ENCODE measurements at regions not wholly inside any gene's neighbourhood (a gene's known extent, or its start where the extent isn't known, plus 50 kb on each side); places are given as distances from the start of the nearest gene placed in this dataset.

DNA sequence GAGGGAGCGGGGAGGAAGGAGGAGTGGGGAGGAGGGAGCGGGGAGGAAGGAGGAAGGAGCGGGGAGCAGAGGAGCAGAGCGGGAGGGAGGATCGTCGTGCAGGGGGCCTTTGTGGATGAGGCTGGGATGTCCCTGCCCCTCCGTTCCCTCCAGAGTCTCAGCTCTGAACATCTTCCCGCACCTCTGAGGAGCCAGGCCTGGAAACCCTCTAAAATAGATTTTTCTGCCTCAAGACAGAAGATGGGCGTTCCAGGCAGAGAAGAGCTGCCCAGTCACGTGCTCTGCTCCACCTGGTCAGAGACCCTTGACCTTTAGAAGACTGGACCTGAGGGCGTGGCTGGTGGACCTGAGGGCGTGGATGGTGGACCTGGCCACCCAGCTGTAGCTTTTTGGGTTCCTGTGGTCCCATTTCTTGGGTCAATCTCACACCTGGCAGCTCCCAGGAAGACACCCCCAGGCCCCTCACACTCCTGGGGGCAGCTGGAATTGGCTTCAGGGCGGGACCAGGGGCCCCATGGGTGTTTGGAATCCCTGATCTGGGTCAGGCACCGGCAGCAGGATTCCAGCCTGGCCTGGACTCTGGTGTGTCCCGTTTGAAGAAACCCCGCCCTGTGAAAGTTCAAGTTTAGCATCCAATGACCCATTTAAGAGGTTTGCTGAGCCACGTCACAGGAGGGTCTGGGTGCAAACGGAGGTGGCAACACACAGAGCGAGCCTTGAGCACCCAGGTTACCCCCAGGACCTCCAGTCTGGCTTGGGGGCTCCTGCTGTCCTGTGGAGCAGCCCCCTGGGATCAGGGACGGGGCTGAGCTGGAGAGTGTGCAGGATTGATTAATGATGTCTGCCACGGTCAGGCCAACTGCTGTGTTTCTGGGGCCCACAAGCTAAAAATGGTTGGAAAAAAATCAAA is 96.9 kb upstream of the BHLHE23 start:
- intact Hi-C loops (cut with DNase I): no loop called here
- DNase-seq (ENCODE audit: low spot score): peak; percentile 38

DNA sequence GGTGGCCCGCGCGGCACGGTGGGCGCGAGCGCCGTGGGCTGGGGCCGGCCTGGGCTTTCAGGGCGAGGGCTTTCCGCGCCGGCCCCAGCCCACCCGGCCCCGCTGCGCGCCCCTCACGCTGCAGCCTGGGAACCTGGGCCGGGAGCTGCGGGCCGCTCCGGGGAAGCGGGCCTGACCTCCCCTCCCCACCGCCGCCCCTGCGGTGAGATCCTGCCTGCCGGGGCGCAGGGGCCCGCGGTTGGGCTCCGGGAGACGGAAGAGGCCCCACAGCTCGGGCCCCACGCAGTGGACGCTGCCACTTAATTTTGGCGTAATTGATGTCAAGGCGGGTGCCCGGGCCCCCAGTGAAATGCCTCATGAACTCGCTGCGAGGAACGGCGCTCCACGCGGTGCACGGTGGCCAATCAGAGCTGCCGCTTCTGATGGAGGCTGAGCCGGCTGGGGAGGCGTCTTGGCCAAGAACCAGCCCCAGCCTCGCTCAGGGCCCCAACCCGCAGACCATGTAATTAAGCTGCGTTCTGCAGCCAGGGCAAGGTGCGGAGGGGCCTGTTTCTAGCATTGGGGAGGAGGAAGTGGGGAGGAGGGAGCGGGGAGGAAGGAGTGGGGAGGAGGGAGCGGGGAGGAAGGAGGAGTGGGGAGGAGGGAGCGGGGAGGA is 96.1 kb upstream of the BHLHE23 start:
- intact Hi-C loops (cut with DNase I): no loop called here
- DNase-seq (ENCODE audit: low spot score): peak; percentile 83

DNA sequence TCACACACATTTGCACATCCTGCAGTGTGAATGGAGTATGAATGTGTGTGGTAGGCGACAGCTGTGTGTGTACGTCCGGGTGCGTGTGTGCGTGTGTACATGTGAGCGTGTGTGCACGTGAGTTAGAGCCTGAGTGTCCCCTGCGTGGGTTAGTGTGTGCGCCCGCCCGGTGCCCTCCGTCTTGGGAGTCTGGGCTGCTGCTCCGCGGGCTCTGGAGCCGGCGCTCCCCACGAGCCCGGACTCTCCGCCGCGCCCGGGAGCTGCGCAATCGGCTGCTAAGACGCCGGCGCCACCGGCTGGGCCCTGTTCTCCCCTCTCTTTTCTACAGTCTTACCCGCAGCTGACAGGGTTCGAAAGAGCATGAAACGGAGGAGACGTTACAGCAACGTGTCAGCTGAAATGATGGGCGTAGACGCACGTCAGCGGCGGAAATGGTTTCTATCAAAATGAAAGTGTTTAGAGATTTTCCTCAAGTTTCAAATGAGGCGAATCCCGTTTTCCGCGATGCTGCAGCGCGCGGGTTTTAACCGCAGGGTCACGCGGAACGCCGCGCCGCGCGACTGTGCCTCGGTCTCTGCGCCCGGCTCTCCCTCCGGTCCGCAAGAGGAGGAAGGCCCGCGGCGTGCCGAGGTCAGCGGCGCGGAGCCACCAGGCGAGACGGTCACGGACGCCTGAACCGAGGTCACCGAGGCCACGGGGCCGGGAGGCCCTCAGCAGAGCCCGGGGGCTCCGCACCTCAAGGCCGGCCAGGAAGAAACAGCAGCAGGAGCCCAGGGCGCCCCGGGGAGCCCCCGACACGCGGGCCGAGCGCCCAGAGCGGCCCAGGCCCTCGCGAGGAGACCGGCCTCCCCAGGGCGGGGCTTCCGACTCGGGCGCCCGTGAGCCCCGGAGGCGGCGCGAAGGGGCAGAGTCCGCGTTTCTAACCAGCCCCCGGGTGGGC is 95.3 kb upstream of the BHLHE23 start:
- DNase-seq (ENCODE audit: low spot score): peak; percentile 84
- intact Hi-C loops (cut with DNase I): no loop called here

DNA sequence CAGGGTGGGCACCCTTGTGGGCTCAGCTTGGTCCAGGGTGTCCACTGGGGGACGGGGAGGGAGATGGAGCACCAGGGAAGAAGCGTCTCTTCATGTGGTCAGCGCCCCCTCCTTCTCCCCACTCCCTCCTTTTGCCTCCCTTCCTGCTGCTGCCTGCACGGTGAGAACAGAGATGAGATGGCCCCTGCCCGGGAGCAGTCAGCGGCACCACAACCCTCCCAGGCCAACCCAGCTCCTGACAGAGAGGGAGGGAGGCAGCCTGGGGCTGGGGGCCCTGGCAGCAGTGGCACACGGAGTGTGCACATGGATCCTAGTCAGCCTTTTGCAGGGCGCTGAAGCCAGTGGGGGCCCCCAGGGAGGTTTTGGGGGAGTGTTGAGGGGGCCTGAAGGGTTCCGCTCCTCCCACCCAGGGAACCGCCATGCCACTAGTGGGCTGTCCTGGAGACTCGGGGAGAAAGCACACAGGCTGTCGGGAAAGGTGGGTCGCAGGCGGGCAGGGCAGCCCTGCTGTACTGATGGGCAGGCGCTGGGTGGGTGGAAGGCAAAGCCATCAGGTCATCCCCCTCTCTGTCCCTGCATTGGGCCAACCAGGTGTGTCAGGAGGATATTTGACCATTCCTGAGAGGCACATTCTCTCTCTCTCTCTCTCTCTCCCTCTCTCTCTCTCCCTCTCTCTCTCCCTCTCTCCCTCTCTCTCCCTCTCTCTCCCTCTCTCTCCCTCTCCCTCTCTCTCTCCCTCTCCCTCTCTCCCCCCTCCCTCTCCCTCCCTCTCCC is 94.3 kb upstream of the BHLHE23 start:
- intact Hi-C loops (cut with DNase I): no loop called here
- peak; percentile 74 for DNase-seq (ENCODE audit: low spot score)

DNA sequence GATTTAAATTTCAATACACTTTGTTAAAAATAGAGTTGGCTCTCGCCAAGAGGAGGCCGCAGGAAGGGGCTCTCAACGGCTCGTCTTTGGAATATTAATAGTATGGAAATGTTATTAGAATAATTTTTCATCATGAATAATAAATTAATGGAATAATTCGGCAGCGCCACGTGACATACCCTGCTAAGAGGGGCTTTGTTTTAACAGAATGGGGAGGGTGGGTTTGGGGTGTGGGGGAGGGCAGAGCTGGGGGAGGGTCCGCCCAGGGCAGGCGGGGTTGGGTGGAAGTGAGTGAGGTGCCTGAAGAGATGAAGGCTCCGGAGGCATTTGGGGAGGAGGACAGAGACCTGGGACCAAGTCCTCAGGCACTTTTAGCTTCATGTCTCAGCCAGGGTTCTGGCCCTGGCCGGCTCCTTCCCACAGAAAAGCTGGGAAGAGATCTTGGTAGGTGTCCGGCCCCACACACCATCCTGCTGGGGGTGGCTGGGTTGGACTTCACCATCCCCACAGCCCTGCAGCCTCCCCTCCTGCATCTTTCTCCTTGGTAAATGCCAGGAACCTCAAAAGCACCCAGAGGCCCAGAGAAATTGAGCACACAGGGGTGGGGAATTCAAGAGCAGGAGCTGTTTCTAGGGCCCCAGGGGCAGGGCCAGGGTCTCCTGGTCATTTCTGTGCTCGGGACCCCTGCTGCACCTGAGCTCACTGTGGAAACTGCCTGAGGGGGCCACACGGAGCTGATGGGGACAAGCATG is 93.6 kb upstream of the BHLHE23 start:
- DNase-seq (ENCODE audit: low spot score): no peak
- intact Hi-C loops (cut with DNase I): no loop called here

DNA sequence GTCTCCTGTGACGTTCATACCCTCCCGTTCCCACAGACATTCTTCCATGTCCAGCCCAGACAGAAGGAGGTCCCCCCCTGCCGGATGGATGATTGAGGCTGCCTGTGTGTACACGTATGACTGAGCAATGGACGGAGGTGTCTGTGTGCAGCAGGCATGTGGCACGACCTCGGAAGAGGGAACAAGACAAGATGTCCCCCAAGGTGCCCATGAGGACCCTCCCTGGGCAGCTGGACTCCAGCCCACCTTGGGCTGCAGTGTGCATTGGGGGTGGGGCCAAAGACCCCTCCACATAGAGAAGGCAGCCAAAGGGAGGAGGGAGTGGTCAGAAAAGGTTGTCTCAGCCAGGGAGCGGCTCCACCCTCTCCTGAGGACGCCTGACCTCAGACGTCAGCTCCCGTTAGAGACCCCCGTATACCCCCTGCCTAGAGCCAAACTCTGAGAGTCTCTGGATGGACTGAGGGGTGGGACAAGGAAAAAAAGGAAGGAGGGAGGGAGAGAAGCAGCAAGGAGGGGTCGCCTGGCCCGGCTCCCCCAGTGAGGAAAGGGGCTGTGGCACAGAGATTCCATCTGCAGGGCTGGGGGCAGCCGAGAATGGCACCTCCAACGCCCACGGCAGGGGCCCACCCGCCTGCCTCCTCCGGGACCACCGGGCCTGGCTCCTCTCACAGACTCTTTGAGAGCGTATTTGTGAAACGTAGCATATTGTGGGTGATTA is 92.9 kb upstream of the BHLHE23 start:
- peak; percentile 58 for DNase-seq (ENCODE audit: low spot score)
- intact Hi-C loops (cut with DNase I): no loop called here

DNA sequence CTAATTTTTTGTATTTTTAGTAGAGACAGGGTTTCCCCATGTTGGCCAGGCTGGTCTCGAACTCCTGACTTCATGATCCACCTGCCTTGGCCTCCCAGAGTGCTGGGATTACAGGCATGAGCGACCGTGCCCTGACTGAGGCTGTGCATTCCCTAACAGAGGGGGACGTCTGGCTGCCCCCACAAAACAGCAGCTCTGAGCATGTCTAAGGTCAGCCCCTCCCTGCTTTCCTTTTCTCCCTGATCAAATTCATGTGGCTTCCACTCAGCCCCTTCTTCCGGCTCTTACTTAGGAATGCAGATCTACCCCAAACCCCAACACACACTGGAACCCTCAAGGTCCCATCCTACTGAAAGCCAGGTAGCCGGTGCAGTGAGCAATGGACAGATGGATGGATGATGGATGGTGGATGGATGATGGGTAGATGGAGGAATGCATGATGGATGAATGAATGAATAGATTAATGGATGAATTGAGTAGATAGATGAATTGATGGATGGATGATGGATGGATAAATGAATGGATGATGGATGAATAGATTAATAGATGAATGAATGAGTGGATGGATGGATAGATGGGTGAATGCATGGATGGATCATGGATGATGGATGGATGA is 91.5 kb upstream of the BHLHE23 start:
- intact Hi-C loops (cut with DNase I): no loop called here
- peak; percentile 66 for DNase-seq (ENCODE audit: low spot score)

DNA sequence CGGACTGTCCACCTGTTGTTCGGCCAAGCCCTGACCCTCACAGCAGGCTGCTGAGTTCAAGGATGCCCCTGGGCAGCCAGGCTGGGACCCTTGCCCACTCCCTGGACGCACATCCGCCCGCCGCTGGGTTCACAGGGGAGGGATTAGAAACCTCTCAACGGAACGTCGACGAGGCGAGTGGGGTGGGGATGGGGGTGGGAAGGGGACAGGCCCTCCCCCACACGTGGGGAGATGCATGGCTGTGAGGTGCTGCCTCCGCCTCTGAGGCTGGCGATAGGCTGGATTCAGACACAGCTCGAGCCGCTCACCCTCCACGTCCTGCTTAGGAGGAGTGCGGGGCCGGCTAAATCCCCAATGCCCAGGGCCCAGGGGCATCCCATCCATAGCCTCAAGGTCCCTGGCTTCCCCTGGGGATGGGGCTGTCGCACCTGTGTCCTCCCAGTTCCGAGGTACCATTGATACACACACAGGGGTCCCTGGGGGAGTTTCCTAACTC is 90.6 kb upstream of the BHLHE23 start:
- DNase-seq (ENCODE audit: low spot score): peak; percentile 78
- intact Hi-C loops (cut with DNase I): no loop called here

DNA sequence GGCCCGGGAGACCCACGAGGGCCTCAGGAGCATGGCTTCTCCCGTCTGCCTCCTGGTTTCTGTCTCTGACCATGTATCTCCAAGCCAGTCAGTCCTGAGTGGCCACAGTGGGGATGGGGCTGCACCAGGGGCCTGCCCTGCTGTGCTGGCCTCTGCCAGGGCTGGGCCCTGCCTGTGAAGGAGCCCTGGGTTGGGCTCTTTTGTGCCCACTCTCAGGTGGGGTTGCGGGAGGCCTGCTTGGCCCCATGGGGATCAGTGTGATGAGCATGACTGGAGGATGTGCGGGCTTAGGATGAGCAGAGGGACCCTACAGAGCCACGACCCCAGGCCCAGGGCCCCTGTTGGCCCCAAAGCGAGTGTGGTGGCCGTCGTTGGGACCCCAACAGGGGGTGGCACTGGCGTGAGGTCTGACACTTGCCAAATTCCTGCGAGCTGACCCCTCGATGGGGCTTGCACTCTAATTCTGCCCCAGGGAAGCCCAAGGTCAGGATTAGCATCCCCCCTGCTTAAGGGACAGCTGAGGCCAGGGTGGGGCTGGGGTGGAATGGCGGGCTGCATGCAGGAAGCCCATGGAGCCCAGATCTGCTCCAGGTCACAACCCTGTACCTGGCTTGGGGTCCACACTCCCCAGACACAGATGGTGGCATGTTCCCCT is 90.0 kb upstream of the BHLHE23 start:
- DNase-seq (ENCODE audit: low spot score): peak; percentile 35
- intact Hi-C loops (cut with DNase I): no loop called here

DNA sequence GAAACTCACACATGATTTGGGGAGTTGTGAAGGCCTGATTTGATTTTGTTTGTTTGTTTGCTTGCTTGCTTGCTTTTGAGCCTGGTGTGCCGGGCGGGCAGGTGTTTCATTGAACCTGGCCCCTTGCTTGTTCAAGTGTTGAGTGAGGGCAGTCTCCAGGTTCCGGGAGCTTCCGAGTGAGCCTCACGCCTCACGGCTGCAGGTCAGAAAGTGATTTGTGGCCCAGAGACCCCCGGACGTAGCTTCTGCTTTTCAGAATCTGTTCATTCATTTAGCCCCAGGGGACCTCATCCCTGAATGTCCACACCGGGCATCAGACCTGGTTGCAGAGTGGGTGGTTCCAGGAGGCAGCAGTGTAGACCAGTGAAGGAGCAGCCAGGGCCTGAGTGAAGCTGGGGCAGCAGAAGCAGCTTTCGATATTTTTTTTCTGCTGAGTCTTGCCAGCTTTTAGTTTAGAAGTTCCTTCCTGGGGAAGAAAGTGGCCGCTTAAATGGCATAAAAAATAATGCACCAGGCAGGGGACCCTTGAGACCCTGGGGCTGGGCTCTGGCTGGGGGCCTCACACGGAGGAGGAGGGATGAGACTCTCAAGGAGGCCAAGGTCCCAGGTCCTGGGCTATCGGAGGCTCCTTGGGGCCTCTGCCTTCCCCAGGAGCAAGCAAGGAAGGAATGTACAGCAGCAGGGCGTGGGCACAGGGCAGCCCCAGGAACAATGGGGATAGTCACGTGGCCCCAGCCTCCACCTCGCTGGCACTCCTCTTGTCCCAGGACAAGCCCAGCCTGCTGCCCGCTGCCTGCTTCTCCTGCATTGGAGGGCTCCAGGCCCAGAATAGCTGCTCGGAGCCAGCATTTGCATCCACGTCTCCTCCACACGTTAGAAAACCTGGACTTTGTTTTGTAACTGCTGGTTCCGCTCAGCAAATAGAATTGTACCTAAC is 89.2 kb upstream of the BHLHE23 start:
- peak; percentile 51 for DNase-seq (ENCODE audit: low spot score)

DNA sequence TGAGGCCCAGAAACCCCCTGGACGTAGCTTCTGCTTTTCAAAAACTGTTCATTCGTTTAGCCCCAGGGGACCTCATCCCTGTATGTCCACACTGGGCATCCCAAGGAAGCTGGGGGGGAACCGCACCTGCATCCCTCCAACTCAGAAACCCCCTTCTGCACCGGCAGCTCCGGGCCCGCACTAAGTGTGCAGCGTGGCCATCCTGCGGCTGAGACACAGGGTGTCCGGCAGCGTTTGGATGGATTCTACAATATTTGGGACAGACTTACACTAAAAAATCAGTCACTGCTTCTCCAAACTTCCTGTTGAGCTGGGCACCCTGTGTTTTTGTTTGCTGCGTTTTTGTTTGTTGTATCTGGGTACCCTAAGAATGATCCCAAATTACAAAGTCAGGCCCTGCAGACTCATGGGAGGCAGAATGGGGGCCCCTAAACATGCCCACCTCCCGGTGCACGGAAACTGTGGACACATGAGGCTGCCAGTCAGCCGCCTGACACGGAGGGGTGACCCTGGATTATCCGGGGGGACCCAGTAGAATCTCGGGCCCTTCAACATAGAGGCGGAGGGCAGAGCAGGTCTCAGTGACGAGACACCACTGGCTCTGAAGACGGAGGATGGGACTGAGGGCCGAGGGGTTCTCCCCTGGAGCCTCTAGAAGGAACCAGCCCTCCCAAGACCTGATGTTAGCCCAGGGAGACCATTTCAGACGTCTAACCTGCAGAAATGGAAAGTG is 88.2 kb upstream of the BHLHE23 start:
- DNase-seq (ENCODE audit: low spot score): peak; percentile 35
- intact Hi-C loops (cut with DNase I): no loop called here

More for the DNA sequence above, 89.2 kb upstream of the BHLHE23 start:
- intact Hi-C loops (cut with DNase I): no loop called here

DNA sequence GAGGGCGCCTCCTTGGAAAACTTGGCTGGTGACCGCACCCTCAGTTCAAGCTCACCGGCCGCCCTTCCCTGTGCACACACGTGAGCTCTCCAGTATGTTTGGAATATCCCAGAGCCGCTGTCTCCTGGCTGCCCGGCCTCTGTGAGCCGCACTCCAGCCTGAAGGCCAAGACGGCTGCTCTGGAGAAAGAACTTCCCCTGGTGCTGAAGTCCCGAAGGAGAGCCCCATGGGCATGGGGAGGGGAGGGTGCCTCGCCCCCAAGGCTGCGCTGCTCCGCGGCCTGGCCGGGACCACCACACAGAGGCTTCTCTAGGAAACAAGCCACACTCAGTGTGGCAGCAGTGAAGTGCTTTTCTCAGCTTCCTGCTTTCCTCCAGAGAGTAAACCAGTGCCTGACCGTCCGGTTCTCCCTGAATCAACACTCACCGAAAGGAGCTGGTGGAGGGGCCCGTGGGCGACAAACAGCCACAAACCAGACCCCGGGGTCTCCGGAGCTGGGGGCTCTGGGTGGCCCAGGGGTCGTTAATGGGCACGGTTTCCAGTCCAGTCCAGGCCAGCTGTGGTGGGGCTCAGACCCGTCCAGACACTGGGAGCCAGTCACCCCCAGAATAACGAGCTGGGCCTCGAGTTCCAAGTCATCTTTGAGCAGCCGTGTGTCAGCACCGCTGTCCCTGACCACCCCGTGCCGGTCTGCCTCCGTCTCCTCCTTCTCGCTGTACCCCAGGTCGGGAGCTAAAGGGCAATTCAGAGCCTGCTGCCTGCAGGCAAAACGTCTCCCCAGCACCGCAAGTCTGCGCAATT is 87.4 kb upstream of the BHLHE23 start:
- DNase-seq (ENCODE audit: low spot score): peak; percentile 66

DNA sequence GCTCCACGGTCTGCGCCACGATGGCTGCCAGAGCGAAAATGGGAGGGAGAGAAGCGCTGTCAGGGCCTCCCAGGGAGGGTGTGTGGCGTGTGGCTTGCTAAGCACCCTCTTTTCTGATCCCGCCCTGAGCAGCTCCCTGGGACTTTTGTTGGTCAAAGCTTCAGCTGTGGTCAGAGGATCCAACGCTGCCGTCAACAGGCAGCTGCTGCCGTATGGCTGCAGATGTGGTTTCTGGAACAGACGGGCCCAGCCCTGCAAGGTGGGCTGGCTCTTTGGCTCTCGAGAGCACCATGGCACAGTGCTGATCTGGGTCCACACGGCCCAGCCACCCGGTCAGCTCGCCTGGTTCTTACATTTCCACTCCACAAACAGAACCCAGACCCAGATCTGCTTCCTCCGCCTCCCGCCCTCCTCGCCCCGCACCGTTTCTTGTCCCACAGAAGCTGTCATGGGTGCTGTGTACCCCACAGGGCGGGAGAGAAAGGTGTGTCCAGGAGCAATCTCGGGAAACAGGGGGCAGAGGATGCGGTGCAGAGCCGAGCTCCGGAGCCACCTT is 86.0 kb upstream of the BHLHE23 start:
- intact Hi-C loops (cut with DNase I): no loop called here
- peak; percentile 62 for DNase-seq (ENCODE audit: low spot score)

More for the DNA sequence above, 87.4 kb upstream of the BHLHE23 start:
- intact Hi-C loops (cut with DNase I): no loop called here

Measured in posterior vena cava (tissue), 2 donors.